NCI-H524 (cell line): ENCODE measurements at regions not wholly inside any gene's neighbourhood (a gene's known extent, or its start where the extent isn't known, plus 50 kb on each side); places are given as distances from the start of the nearest gene placed in this dataset.
A peak's percentile ranks its signal among the peaks of the same experiment; 100 is the strongest.
"Not testable (repeated sequence)": the region's sequence is repeated elsewhere in the genome, so short reads cannot be mapped to it uniquely, and the experiment has no call there.

Experiments
- DNase-seq, 2 experiments: peaks; one replicate each; lab custom pipeline; 2025; lab: John Stamatoyannopoulos, UW

DNA sequence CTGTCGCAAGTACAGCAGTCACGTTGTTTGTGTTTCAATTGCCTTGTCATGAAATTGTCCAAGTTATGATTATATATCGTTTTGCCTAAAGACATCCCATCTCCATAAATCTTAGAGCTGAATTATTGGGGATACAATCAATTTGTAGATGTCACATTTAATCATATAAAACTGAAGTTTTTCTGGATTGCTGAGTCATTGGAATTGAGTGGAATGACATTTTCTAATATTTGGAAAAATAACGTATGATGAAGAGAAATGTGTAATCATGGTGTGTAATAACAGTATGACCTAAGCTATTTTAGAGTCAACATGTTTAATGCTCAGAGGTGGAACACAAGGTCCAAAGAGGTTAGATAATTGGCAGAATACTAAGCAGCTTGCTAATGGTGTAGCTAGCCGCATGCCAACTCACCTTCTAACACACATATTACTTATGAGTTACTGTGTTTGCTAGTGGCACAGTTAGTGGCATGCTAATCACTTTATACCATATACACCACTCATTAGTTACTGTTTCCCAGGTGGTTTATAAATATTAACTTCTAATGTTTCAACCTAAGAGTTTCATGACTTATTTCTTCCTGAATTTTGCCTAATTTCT is 473.1 kb upstream of the GRAMD2B start:
- no peak for DNase-seq

DNA sequence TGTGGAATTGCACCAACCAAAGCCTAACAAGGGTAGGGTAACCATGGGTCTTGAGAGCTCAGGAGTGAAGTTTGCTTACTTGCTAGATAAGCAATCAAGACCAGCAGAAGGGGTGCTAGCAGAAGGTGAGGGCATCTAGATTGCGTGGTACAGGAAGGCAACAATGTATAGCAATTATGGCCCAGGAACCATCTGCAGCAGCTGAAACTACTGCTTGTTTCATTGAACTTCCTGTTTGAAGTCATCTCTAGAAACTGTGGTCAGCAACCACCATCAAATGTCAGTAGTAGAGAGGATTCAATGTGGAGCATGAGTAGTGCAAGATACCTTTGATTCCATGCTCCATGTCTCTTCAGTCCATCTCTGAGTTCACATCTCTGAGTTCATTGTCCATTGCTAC is 462.1 kb upstream of the GRAMD2B start:
- DNase-seq, result no peak

DNA sequence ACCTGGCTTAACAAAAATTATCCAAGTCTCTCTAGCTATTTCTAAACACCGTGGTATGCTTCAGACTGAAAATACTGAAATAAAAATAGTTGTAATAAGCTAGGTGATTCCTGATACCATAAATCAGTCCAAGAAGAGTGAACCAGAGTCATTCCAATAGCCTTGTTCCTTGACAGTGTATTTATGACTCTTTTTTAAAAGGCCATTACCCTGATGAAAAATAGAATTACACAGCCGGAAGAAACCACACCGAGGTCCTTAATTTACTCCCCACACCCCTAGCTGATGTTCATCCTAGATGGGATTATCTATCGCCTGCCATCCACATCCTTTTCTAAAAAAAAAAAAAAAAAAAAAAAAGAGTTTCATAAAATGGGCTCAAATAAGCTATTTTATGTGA is 457.6 kb upstream of the GRAMD2B start:
- no peak for DNase-seq

DNA sequence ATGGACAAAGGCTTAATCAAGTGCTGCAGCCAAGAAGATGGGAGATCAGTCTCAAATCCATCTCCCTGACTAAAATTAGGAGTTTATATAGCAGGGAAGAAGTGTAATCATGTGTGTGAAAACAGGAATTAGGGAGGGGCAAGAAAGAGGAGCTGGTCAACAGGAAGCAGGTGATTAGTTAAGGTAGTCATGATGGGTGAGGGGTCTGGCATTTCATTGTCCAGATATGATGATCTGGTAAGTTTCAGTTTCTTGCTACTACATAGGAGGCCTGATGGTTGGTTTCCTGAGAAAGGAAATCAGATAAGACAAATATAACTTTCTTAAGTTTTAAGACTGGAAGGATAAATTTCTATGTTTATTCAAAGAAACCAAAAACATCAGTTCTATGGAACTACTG is 455.6 kb upstream of the GRAMD2B start:
- DNase-seq, result no peak

DNA sequence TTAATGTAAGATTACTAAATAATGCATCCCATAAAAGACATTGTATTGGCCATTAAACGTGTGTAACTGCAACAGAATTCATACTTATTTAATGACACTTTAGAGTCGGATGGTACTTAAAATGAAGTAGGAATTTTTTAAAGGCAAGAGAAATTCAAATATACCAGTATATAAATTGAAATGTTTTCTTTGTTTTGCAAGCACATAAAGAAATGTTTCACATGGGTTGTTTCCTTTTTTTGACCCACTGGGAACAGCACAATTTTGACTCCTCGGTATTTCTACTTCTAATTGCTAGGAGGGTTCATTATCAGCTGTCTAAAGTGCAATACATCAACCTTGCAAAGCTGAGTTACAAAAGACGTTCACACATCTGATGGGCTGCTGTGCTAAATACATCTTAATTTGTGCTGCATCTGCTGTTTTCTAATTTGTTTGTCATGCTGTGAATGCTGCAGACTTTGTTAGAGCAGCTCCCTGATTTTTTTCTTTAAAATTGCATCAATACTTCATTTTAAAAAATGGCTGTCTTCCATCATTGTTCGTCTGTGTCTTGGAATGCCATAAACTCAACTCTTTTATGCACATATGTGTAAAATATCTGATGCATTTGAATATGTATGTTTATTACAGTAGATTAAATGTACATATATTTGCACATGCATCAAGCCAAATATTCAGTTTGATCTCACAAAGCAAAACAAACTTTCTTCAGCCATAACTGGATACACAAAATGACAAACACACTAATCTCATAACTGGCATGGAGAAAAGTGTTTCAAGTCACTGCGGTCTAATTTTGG is 454.0 kb upstream of the GRAMD2B start:
- DNase-seq, result no peak

DNA sequence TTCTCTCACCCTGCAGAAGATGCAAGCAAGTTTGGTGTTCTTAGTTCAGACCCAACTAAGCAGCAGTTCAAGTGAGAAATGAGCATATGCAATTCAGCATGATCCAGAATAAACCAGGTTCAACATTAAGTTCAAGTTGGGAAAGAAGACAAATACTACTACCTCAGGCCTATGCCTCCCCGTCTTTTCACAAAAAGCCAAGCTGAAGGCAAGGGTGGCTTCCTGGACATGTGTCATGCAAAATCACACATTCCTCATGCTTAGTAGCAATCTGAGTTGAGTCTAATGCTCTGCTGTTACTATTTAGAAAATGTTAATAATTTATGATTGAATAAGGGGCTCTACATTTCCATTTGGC is 453.4 kb upstream of the GRAMD2B start:
- no peak for DNase-seq

DNA sequence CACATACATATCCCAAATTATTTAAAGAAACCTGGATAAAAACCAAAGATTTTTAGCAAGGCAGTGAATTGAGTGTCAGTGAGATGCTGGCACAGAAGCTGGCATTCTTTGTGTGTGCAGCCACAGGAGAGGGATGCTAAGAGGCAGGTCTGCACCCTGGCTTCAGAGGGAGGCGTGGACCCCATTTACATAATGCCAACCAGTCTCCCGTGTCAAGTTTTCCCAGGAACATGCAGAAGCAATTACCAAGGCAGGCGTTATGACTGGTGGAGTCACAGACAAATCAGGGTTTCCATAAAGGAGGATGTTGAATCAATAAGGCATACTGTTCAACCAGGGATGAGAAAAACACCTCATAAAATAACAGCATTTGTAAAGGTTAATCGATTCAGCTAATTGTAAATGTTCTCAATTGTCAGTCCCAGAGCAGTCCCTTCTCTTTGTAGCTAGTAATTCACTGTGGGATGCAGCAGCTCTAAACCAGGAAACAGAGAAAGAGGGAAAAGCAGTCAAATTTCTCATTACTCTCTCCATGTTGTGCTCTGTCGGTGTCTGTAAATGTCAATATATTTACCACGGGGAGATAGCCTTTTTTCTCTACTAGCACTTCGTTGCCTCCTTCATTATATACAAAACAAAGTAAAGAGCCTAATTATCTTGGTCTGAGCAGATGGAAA is 452.4 kb upstream of the GRAMD2B start:
- no peak for DNase-seq

DNA sequence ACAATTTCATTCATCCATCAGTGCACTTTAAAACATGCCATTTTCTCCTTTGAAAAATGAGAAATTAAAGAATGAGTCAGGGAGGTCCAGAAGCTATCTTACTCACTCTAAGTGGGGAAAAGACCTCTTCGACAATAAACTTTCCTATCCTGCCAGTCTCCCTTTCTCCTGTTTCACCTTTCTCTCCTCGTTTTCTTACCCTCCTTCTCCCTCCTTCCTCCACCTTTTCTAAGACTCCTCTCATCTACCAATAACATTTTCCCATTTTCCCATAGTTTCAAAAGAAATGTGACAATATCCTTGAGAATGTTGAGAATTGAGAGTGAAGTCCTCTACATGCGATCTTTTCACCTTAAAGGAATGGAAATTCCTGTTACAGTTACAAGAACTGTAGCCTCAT is 450.5 kb upstream of the GRAMD2B start:
- no peak for DNase-seq

DNA sequence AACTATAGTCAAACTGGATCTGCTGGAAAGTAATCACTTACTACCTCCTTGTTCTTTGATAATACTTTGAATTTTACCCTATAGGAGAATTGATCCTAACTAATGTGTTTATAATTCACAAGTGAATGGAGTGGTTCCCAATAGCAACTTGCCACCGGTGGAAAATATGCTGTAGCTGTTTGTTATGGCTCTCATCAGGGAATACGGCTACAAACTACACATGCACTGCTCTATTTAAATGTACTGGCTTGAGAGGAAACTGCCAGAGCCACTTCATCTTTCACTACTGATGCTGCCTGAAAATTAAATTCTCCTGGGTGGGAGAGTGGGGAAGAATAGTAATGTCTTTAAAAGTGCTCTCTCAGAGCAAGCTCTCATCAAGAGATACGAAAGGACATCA is 448.5 kb upstream of the GRAMD2B start:
- no peak for DNase-seq

DNA sequence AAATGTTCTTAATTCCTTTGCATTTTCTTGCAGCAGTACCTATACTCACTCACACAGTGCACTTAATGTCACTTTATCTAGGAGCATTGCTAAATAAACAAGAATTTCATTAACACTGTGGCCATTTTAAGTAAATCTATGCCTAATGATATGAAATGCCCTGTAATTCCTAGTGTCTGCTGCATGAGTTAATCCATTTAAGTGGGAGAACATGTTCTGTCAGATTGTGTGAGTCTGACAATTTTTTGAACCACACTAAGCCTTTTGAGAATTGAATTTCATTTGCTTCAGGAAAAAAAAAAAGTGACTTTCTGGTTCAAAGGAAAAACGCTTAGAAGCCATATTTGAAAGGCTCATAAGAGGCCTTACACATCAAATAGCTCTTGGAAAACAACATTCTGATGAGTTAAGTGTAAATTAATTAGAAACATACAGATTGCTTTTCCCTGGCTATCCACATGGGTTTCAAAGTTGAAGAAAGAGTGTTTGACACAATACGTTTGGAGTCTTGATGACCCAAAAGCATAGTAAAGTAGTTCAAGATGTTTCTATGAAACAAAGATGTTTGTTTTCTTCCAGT is 446.7 kb upstream of the GRAMD2B start:
- DNase-seq, result peak in 1 of 2 experiments; percentile 52

DNA sequence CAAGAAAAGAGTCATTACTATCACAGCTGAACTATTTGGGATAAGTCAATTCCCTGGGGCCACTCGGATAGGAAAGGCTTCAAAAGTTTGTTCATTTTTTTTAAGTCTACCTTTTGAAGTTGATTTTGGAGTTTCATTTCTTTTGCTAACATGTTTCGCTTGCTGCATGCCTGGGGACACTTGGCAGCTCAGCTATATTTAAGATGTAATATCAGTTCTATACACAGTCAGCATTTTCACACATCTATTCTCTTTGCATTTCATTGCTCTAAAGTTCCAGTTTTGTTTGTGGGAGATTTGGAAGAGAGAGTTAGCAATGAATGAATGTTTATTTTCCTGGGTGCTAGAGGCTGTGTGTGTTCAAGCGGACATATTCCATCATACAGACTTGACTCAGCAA is 445.2 kb upstream of the GRAMD2B start:
- DNase-seq, result no peak

DNA sequence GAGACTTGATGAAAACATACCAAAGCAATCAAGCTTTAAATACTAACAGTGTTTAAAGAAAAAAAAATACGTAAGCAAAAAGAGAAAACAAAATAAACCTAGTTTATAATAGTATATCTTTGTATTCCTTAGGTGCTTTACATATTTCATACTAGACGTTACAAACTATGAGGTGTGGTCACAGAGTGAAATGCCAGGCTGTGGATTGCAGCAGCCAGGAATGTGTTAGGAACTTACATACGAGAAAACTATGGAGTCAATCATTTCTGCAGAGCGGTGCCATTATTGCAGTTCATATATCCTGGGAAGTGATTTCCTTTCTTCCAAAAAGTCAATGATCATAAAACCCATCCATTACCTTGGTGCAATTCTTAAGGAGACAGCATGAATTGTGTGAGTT is 443.6 kb upstream of the GRAMD2B start:
- no peak for DNase-seq

DNA sequence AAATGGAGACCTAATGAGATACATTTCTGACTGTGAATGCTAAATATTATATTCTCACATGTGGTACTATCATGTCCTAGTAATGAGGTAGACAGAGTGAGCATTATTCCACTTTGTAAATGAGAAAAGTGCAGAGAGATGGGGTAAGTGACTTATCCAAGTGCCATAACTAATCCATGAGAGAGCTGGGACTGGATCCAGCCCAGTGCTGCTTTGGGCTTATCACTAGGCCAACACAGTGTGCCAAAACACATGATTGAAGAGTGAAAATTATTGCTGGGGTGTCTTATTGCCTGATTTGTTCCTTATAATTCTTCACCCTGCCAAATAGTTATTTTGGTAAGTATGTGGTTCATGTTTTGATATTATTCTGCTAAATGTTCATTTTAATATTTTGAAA is 442.2 kb upstream of the GRAMD2B start:
- DNase-seq, result no peak

DNA sequence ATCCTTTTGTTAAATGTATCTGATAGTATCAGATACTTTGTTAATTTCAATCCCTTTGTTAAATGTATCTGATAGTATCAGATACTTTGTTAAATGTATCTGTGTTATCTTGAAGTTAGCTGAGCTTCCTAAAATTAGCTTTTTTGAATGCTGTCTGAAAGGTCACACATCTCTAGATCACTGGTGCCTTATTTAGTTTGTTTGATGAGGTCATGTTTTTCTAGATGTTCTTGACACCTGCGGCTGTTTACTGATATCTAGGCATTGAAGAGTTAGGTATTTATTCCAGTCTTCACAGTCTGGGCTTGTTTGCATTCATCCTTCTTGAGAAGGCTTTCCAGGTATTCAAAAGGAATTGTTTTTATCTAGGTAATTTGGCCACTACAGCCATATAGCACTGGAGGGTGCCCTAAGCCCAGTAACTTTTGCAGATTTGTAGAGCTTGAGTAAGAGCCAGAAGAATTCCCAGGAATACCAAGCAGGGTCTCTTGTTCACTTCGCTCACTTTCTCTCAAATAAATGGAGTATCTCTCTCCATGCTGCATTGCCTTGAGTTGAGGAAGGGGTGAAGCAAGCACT is 435.4 kb upstream of the GRAMD2B start:
- DNase-seq, result no peak

DNA sequence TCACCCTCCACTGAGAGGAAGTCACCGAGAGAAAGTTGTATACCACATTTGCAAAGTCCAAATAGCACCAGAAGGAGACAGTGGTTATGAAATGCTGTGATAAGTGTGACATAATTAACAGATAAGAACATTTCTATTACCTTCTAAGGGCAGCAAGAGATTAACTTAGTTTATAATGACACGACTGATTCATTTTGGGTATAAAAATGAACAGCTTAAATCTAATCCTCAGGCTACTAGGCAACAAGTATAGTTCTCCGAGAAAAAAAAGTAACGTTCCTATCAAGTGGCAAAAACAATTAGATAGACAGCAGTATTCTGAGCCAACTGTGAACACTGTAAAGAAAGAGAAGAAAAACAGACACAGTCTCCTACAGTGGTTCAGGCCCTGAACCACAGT is 431.2 kb upstream of the GRAMD2B start:
- DNase-seq, result no peak

DNA sequence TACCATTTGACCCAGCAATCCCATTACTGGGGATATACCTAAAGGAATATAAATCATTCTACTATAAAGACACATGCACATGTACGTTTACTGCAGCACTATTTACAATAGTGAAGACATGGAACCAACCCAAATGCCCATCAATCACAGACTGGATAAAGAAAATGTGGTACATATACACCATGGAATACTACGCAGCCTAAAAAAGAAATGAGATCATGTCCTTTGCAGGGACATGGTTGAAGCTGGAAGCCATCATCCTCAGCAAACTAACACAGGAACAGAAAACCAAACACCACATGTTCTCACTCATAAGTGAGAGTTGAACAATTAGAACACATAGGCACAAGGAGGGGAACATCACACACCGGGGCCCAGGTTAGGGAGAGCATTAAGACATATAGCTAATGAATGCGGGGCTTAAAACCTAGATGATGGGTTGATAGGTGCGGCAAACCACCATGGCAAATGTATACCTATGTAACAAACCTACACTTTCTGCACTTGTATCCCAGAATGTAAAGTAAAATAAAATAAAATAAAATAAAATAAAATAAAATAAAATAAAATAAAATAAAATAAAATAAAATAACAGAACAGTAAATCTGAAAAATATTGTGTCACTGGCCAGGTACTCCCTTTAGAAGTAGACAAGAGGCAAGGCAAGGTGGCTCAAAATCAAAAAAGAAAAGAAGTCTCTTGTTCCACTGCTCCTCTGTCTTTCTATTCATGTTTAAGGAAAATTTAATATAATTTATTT is 423.8 kb upstream of the GRAMD2B start:
- not testable (repeated sequence) for DNase-seq

DNA sequence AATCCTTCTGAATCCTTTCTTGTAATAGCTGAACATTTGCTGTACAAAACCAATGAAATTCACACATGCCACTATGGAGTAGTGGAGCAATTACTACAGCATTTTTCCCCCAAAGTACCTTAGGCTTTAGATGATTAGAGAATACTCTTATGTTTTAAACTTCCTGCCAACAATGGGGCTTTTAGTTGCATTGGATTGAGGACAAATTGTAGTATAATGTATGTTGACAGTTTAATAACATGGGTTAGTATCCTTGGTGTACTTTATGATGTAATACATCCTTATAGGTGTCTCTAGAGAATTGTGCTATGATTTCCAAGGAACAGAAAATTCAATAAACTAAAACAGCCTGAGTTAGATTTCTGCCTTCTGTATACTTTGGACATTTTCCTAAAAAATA is 422.7 kb upstream of the GRAMD2B start:
- DNase-seq, result peak; percentile 51 to 77

DNA sequence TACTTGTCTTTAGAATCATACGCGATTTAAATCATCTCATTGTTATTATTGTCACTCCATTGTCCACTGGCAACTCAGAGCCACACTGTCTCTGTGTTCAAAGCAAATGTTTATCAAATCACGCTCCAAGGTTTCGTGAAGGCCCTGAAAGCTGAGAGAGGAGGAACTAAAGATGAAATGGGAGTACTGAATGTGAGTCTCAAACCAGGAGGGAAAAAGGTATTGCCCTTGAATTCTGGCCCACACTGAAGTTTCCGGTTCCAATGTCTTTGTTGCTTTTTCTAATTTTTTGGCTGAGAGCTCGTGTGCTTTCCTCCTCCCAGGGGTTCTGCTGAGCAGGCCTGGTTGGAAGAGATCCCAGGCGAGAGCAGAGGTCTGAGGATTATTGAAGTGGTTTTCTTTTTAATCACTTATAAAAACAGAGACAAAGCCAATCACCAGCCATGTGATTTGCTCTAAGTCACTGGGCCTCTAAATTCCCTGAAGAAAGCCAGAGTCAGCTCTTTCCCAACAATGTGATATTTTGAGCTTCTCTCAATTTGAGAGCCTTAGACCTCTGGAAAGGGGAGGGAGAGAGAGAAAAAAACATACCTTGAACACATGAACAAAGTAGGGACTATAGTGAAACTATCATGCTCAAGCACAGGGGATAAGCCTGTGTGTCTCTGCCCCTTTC is 420.8 kb upstream of the GRAMD2B start:
- DNase-seq, result peak; percentile 19 to 42

DNA sequence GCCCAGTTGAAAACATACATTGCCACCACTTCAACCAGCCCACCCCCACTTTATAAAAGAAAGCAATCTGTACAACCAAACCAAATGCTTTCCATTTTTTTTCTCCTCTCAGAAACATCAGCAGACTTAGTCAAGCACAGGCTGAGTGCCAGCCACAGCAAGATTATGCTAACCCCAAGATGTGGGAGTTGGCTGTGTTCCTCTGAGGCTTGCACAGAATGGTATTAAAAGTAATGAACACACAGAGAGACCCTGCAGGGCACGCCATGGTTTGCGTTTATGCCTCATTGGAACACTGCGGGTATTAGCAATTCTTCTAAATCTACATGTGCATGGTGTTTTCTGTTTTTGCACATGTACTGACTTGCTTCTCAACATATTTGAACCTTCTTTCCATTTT is 419.9 kb upstream of the GRAMD2B start:
- peak in 1 of 2 experiments; percentile 12 for DNase-seq

DNA sequence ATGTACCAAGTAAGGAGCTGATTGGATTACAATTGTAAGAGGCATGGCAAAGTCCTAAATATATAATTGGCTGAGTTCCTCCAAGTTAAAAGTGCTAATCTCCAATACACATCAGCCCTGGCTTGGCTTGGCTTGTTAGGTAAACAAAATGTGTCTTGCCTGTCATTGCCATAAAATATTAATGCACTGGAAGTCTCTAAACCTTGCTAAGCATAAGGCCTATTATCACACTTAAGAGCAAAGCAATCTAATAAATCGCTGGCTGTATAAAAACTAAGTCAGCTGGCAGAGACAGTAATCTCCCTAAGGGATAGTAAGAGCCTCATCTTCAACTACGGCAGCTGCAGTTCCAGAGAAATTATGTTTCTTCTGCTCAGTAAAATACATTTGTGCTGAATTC is 418.6 kb upstream of the GRAMD2B start:
- DNase-seq, result peak; percentile 78 to 94

DNA sequence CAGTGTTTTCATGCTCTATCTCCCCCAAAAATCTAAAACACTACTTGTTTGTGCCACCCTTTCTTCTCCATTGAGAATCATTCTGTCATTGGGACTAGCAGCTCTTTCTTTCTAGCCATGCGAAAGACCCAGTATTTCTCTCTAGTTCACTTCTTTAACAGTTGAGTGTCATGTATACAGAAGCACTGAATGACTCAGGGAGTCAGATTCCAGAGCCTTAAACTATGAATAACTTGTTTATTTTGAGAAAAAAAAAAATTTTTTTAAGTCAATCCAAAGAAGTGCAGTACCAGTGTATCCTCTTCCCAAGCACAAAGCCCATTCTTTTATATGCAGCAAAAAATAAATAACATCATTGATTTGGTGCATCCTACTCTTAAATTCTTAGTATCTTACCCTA is 415.4 kb upstream of the GRAMD2B start:
- no peak for DNase-seq
